SU-DHL-6 (cell line): ENCODE measurements at regions not wholly inside any gene's neighbourhood (a gene's known extent, or its start where the extent isn't known, plus 50 kb on each side); places are given as distances from the start of the nearest gene placed in this dataset.

Experiments used
- EZH2phosphoT487 ChIP-seq: fragments of 200-600 bp; sonication (generic), shearing (Covaris generic); conservative IDR thresholded peaks from 2 replicates; pipeline ENCODE4 v1.6.1; 2018; ENCODE audit warnings: mild to moderate bottlenecking, antibody characterized with exemption, low read length, moderate library complexity, mixed read lengths
- TF ChIP-seq, protein P1 (sequence below): fragments of 200-600 bp; sonication (generic); IDR thresholded peaks from one replicate; pipeline ENCODE4 v1.5.1; 2017; ENCODE audit warnings: antibody characterized with exemption, mild to moderate bottlenecking, low read length, moderate library complexity; ENCODE audit not compliant: insufficient read depth, poor library complexity, severe bottlenecking

DNA sequence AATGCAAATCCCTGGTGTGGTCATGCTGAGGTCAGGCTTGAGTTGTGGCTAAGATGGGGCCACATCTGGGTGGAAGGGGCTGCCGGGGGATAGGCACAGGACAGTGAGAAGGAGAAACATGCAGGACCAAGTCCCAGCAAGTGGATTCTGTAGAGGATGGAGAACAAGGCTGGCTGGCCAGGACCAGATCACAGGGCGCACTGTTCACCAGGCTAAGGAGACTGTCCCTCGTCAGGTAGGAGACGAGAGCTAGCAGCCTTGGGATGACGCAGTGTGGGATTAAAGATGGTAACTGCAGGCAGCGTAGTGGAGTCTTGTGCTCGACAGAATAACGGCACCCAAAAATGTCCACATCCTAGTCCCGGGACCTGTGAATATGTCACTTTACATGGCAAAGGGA is 336.1 kb downstream of the BCL11B start:
- TF ChIP-seq, protein P1, sequence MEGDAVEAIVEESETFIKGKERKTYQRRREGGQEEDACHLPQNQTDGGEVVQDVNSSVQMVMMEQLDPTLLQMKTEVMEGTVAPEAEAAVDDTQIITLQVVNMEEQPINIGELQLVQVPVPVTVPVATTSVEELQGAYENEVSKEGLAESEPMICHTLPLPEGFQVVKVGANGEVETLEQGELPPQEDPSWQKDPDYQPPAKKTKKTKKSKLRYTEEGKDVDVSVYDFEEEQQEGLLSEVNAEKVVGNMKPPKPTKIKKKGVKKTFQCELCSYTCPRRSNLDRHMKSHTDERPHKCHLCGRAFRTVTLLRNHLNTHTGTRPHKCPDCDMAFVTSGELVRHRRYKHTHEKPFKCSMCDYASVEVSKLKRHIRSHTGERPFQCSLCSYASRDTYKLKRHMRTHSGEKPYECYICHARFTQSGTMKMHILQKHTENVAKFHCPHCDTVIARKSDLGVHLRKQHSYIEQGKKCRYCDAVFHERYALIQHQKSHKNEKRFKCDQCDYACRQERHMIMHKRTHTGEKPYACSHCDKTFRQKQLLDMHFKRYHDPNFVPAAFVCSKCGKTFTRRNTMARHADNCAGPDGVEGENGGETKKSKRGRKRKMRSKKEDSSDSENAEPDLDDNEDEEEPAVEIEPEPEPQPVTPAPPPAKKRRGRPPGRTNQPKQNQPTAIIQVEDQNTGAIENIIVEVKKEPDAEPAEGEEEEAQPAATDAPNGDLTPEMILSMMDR, result no peak
- no peak for TF ChIP-seq EZH2phosphoT487
